ENCODE measurements at regions not wholly inside any gene's neighbourhood (a gene's known extent, or its start where the extent isn't known, plus 50 kb on each side); places are given as distances from the start of the nearest gene placed in this dataset.
"Not testable (repeated sequence)": the region's sequence is repeated elsewhere in the genome, so short reads cannot be mapped to it uniquely, and the experiment has no call there.

GRCh38 chr7:34333925-34334324, 324.1 kb upstream of the NPSR1 start:
- FAIRE-seq, result no peak
- DNase-seq (ENCODE audit: insufficient read length), result no peak
- TF ChIP-seq POLR2A (IDR thresholded peaks at IDR 0.05; ENCODE audit: low read depth, low read length) (no peak), TAF1 (IDR thresholded peaks at IDR 0.05; ENCODE audit: borderline replicate concordance, low read depth, low read length) (no peak), POLR2AphosphoS5 (IDR thresholded peaks at IDR 0.05; ENCODE audit: low read depth, low read length) (no peak)

- no peak for FAIRE-seq
- TF ChIP-seq POLR2AphosphoS5 (IDR thresholded peaks at IDR 0.05; ENCODE audit: low read depth, low read length), result no peak
- no peak for DNase-seq (ENCODE audit: insufficient read length)
These were observed 320.9 kb upstream of the NPSR1 start for GRCh38 chr7:34337163-34337562.

GRCh38 chr7:34338961-34339526, 319.0 kb upstream of the NPSR1 start:
- FAIRE-seq (no peak), DNase-seq (ENCODE audit: insufficient read length) (no peak)
- TF ChIP-seq TAF1 (IDR thresholded peaks at IDR 0.05; ENCODE audit: borderline replicate concordance, low read depth, low read length), result no peak

GRCh38 chr7:34341326-34341725, 316.7 kb upstream of the NPSR1 start:
- TF ChIP-seq POLR2A (IDR thresholded peaks at IDR 0.05; ENCODE audit: low read depth, low read length) (no peak), TAF1 (IDR thresholded peaks at IDR 0.05; ENCODE audit: borderline replicate concordance, low read depth, low read length) (no peak), POLR2AphosphoS5 (IDR thresholded peaks at IDR 0.05; ENCODE audit: low read depth, low read length) (no peak)
- FAIRE-seq, result no peak
- no peak for DNase-seq (ENCODE audit: insufficient read length)

- FAIRE-seq (no peak), DNase-seq (ENCODE audit: insufficient read length) (no peak)
- no peak for TF ChIP-seq POLR2A (IDR thresholded peaks at IDR 0.05; ENCODE audit: low read depth, low read length)
- TF ChIP-seq POLR2AphosphoS5 (IDR thresholded peaks at IDR 0.05; ENCODE audit: low read depth, low read length), result no peak
- no peak for TF ChIP-seq TAF1 (IDR thresholded peaks at IDR 0.05; ENCODE audit: borderline replicate concordance, low read depth, low read length)
These were observed 315.6 kb upstream of the NPSR1 start for GRCh38 chr7:34342387-34342786.

- FAIRE-seq, result no peak
- no peak for TF ChIP-seq TAF1 (IDR thresholded peaks at IDR 0.05; ENCODE audit: borderline replicate concordance, low read depth, low read length)
- no peak for TF ChIP-seq POLR2AphosphoS5 (IDR thresholded peaks at IDR 0.05; ENCODE audit: low read depth, low read length)
- TF ChIP-seq POLR2A (IDR thresholded peaks at IDR 0.05; ENCODE audit: low read depth, low read length), result no peak
- no peak for DNase-seq (ENCODE audit: insufficient read length)
These were observed 314.4 kb upstream of the NPSR1 start for GRCh38 chr7:34343667-34344066.

GRCh38 chr7:34354011-34354410, 304.0 kb upstream of the NPSR1 start:
- TF ChIP-seq POLR2AphosphoS5 (IDR thresholded peaks at IDR 0.05; ENCODE audit: low read depth, low read length), result no peak
- no peak for TF ChIP-seq POLR2A (IDR thresholded peaks at IDR 0.05; ENCODE audit: low read depth, low read length)
- no peak for TF ChIP-seq TAF1 (IDR thresholded peaks at IDR 0.05; ENCODE audit: borderline replicate concordance, low read depth, low read length)
- FAIRE-seq, result no peak
- no peak for DNase-seq (ENCODE audit: insufficient read length)

GRCh38 chr7:34354899-34355298, 303.1 kb upstream of the NPSR1 start:
- TF ChIP-seq POLR2A (IDR thresholded peaks at IDR 0.05; ENCODE audit: low read depth, low read length), result no peak
- DNase-seq (ENCODE audit: insufficient read length) (no peak), FAIRE-seq (no peak)

GRCh38 chr7:34357068-34357467, 300.9 kb upstream of the NPSR1 start:
- no peak for FAIRE-seq
- TF ChIP-seq TAF1 (IDR thresholded peaks at IDR 0.05; ENCODE audit: borderline replicate concordance, low read depth, low read length) (no peak), POLR2A (IDR thresholded peaks at IDR 0.05; ENCODE audit: low read depth, low read length) (no peak), POLR2AphosphoS5 (IDR thresholded peaks at IDR 0.05; ENCODE audit: low read depth, low read length) (no peak)
- DNase-seq (ENCODE audit: insufficient read length), result no peak

GRCh38 chr7:34357946-34358345, 300.1 kb upstream of the NPSR1 start:
- TF ChIP-seq TAF1 (IDR thresholded peaks at IDR 0.05; ENCODE audit: borderline replicate concordance, low read depth, low read length), result no peak
- TF ChIP-seq POLR2A (IDR thresholded peaks at IDR 0.05; ENCODE audit: low read depth, low read length), result no peak
- TF ChIP-seq POLR2AphosphoS5 (IDR thresholded peaks at IDR 0.05; ENCODE audit: low read depth, low read length), result no peak
- FAIRE-seq, result no peak

GRCh38 chr7:34358578-34358977, 299.4 kb upstream of the NPSR1 start:
- DNase-seq (ENCODE audit: insufficient read length); FAIRE-seq: not testable (repeated sequence)

More at GRCh38 chr7:34357946-34358345, 300.1 kb upstream of the NPSR1 start:
- no peak for DNase-seq (ENCODE audit: insufficient read length)

- TF ChIP-seq TAF1 (IDR thresholded peaks at IDR 0.05; ENCODE audit: borderline replicate concordance, low read depth, low read length), result no peak
- TF ChIP-seq POLR2A (IDR thresholded peaks at IDR 0.05; ENCODE audit: low read depth, low read length), result no peak
- no peak for TF ChIP-seq POLR2AphosphoS5 (IDR thresholded peaks at IDR 0.05; ENCODE audit: low read depth, low read length)
- DNase-seq (ENCODE audit: insufficient read length) (no peak), FAIRE-seq (no peak)
These were observed 296.3 kb upstream of the NPSR1 start for GRCh38 chr7:34361663-34362250.

GRCh38 chr7:34362621-34363020, 295.4 kb upstream of the NPSR1 start:
- no peak for FAIRE-seq
- DNase-seq (ENCODE audit: insufficient read length), result no peak
- no peak for TF ChIP-seq POLR2AphosphoS5 (IDR thresholded peaks at IDR 0.05; ENCODE audit: low read depth, low read length)
- no peak for TF ChIP-seq POLR2A (IDR thresholded peaks at IDR 0.05; ENCODE audit: low read depth, low read length)
- TF ChIP-seq TAF1 (IDR thresholded peaks at IDR 0.05; ENCODE audit: borderline replicate concordance, low read depth, low read length), result no peak

All from GM12892 (cell line).